ENCODE measurements at regions not wholly inside any gene's neighbourhood (a gene's known extent, or its start where the extent isn't known, plus 50 kb on each side); places are given as distances from the start of the nearest gene placed in this dataset.

DNA sequence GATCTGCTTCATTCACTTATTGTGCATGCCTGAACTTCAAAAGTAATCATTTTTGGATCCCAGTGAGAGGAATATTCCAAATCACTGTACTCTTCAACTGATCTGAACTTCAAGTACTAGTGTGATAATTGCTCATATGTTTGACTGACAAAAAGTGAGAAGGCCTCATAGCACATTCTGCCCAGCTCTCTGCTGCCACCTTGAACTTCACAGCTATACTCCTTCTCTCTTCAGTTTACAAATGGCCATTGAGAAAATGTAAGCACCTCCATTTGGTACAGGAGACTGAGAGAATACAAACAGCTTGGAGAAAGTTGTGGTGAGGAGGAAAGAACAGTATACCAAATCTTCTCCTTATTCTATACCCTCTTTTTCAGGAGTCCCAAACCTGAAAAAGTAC is 946.0 kb upstream of the CHAC2 start:
- Histone ChIP-seq H3K36me3 (no peaks in the 10 kb centered on the region), H3K9me3 (no peaks in the 10 kb centered on the region), H3K4me3 (no peak overlapping the region), H3K27ac (no peak overlapping the region), H3K27me3 (no peaks in the 10 kb centered on the region), H3K4me1 (ENCODE audit: insufficient read depth) (no peaks in the 10 kb centered on the region)
- intact Hi-C loops (cut with DNase I), result no loop called here
- no peak for DNase-seq
- TF ChIP-seq POLR2A (IDR thresholded peaks at IDR 0.05), result no peak
- no peak for TF ChIP-seq EP300 (IDR thresholded peaks at IDR 0.05)
- no peak for TF ChIP-seq CTCF (IDR thresholded peaks at IDR 0.05)

GRCh38 chr2:52818958-52819357 is 948.6 kb upstream of the CHAC2 start:
- Histone ChIP-seq H3K4me1 (ENCODE audit: insufficient read depth) (no peaks in the 10 kb centered on the region), H3K36me3 (no peaks in the 10 kb centered on the region), H3K4me3 (no peak overlapping the region), H3K9me3 (no peaks in the 10 kb centered on the region), H3K27me3 (no peaks in the 10 kb centered on the region), H3K27ac (no peak overlapping the region)
- intact Hi-C loops (cut with DNase I), result no loop called here
- TF ChIP-seq CTCF (IDR thresholded peaks at IDR 0.05) (no peak), EP300 (IDR thresholded peaks at IDR 0.05) (no peak)
- no peak for DNase-seq

DNA sequence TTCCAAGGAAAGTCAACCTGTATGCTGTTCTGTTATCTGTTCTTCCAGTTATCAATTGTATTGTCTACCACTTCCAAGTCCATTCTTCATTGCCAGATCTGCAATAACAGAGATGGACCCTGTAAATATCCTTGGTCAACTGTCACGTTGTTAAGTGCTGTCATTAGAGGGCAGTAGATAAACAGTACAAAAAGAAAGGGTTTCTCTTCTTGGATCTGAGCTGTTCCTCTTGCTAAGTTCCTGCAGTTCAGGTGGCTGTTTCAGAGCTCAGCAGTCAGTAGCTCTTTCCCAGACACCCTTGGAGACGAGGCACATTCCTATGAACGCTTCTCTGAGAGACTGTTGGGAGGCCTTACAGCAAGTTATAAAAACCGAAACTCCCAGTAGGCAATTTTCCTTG is 957.1 kb upstream of the CHAC2 start:
- no peaks in the 10 kb centered on the region for H3K4me1 ChIP-seq (ENCODE audit: insufficient read depth)
- H3K27me3 ChIP-seq, result no peaks in the 10 kb centered on the region
- no peak overlapping the region for H3K27ac ChIP-seq
- no peak for TF ChIP-seq POLR2A (IDR thresholded peaks at IDR 0.05)
- TF ChIP-seq CTCF (IDR thresholded peaks at IDR 0.05), result no peak
- TF ChIP-seq EP300 (IDR thresholded peaks at IDR 0.05), result no peak
- intact Hi-C loops (cut with DNase I), result no loop called here
- no peaks in the 10 kb centered on the region for H3K36me3 ChIP-seq
- WGBS, 3 donors, result 26 to 38% (median 33%) methylated on average over 4 of the region's 4 CpGs
- H3K4me3 ChIP-seq, result no peak overlapping the region
- no peaks in the 10 kb centered on the region for H3K9me3 ChIP-seq
- no peak for DNase-seq

DNA sequence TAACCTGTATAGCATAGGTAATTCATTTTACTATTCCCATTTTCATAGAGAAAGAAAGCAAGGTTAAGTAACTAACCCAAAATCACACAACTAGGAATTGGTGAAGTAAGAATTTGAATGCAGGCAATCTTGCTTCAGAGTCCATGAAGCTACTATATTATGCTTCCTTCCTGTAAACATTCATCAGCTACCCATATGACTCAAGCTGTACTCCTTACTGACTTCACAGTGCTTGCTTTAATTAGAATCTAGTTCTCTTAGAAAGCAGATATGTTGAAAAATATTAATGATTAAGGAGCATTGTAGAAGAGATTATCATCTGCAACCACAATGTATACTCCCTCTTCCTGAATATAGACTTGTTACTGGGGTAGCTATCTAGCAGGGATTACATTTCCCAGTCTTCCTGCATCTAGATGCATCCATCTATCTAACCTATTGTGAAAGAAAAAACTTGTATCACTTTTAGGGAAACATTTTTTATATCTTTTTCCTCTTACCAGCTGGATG is 961.6 kb upstream of the CHAC2 start:
- intact Hi-C loops (cut with DNase I), result no loop called here

More for the DNA sequence above, 961.6 kb upstream of the CHAC2 start:
- Histone ChIP-seq H3K9me3 (no peaks in the 10 kb centered on the region), H3K4me3 (no peak overlapping the region), H3K27ac (no peak overlapping the region), H3K27me3 (no peaks in the 10 kb centered on the region), H3K4me1 (ENCODE audit: insufficient read depth) (no peaks in the 10 kb centered on the region), H3K36me3 (no peaks in the 10 kb centered on the region)
- no peak for DNase-seq
- no peak for TF ChIP-seq EP300 (IDR thresholded peaks at IDR 0.05)
- TF ChIP-seq POLR2A (IDR thresholded peaks at IDR 0.05), result no peak
- TF ChIP-seq CTCF (IDR thresholded peaks at IDR 0.05), result no peak
